Neural cell (in vitro differentiated cells): ENCODE measurements at regions not wholly inside any gene's neighbourhood (a gene's known extent, or its start where the extent isn't known, plus 50 kb on each side); places are given as distances from the start of the nearest gene placed in this dataset.

Source experiments
- CTCF ChIP-seq: fragments of 450-650 bp; IDR thresholded peaks from 2 replicates; pipeline ENCODE4 v1.5.1; 2014; ENCODE audit warnings: antibody characterized with exemption, mild to moderate bottlenecking, moderate library complexity; ENCODE audit not compliant: poor library complexity, severe bottlenecking
- POLR2AphosphoS5 ChIP-seq: IDR thresholded peaks from 2 replicates; pipeline ENCODE4 v1.6.1; 2012

- TF ChIP-seq CTCF = no peak
- no peak for TF ChIP-seq POLR2AphosphoS5
Measured at GRCh38 chr2:116467243-116467642, 1347.2 kb upstream of the DDX18 start.
